ENCODE measurements at regions not wholly inside any gene's neighbourhood (a gene's known extent, or its start where the extent isn't known, plus 50 kb on each side); places are given as distances from the start of the nearest gene placed in this dataset.

- TF ChIP-seq EZH2 (IDR thresholded peaks at IDR 0.05) (no peak), POLR2AphosphoS5 (IDR thresholded peaks at IDR 0.05; ENCODE audit: borderline replicate concordance, low read depth, low read length) (no peak)
Measured at GRCh38 chr19:33868076-33868735, 71.5 kb downstream of the KCTD15 start.
